Activated B cell treated with CpG ODN at 0.5 μM for 24 hours (primary cell): ENCODE measurements at regions not wholly inside any gene's neighbourhood (a gene's known extent, or its start where the extent isn't known, plus 50 kb on each side); places are given as distances from the start of the nearest gene placed in this dataset.
"Not testable (repeated sequence)": the region's sequence is repeated elsewhere in the genome, so short reads cannot be mapped to it uniquely, and the experiment has no call there.

ENCODE experiments used
- ATAC-seq: fragments of 200-7000 bp; cut with Tn5 transposase; one replicate; pipeline ENCODE4 v1.10.0; 2021; ENCODE audit warnings: low read depth, mild to moderate bottlenecking, moderate library complexity
- CTCF ChIA-PET: fragments of 350-600 bp; sonication (Branson Sonifier 250); formaldehyde crosslinking; loops from one replicate; lab custom pipeline; 2021; ENCODE audit warnings: antibody characterized with exemption; lab: Charles Lee
- POLR2A ChIA-PET: fragments of 350-600 bp; sonication (Branson Sonifier 250); formaldehyde crosslinking; loops from one replicate; lab custom pipeline; 2021; ENCODE audit warnings: antibody characterized with exemption; lab: Charles Lee
- DNase-seq: peaks from one replicate; pipeline ENCODE4 v3.0.0; 2022
- H3K27ac Mint-ChIP-seq: one replicate; pipeline ENCODE4 v1.8.0; 2020; ENCODE audit warnings: mixed read lengths
- H3K27me3 Mint-ChIP-seq: one replicate; pipeline ENCODE4 v1.8.0; 2021; ENCODE audit warnings: mixed read lengths
- H3K36me3 Mint-ChIP-seq: one replicate; pipeline ENCODE4 v1.8.0; 2021; ENCODE audit warnings: low read depth, mixed read lengths
- H3K4me1 Mint-ChIP-seq: one replicate; pipeline ENCODE4 v1.8.0; 2021; ENCODE audit warnings: mixed read lengths
- H3K4me3 Mint-ChIP-seq: one replicate; pipeline ENCODE4 v1.8.0; 2020; ENCODE audit warnings: mild to moderate bottlenecking, mixed read lengths
- H3K9me3 Mint-ChIP-seq: one replicate; pipeline ENCODE4 v1.8.0; 2020; ENCODE audit warnings: mixed read lengths
- intact Hi-C: fragments of 100-400 bp; cut with micrococcal nuclease; formaldehyde crosslinking; loops from one replicate; pipeline ENCODE4 v1.15.1; 2024
- TF ChIP-seq, protein P1 (sequence below): fragments of 200-600 bp; IDR thresholded peaks from one replicate; pipeline ENCODE4 v1.8.0; 2022; ENCODE audit warnings: antibody characterized with exemption, mild to moderate bottlenecking

DNA sequence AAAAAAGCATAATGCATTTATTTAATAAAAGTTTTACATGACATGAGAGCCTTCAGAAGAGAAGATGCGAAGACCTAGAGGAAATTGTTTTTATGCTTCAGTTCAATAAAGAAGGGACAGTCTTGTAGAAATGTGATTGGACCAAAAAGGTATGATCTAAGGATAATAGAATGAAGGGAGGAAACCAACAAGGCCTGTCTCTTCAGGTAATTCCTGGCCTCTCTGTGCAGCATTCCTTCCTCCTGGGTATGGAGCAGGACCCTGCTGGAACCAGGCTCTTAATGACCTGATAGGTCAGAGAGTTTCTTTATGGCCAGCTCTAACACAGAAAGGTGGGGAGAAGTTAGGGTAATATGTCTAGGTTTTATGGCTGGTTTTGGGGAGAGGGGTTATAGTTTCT lies 162.8 kb upstream of the HEY2 start:
- POLR2A ChIA-PET: no interaction called here
- intact Hi-C loops: no loop called here
- CTCF ChIA-PET: no interaction called here
- Mint-ChIP-seq H3K27me3 (peaks cover 13% of the 10 kb centered on the region), H3K4me1 (no peaks in the 10 kb centered on the region), H3K27ac (no peak overlapping the region), H3K9me3 (no peaks in the 10 kb centered on the region), H3K36me3 (no peaks in the 10 kb centered on the region), H3K4me3 (no peak overlapping the region)
- ATAC-seq: no peak
- DNase-seq: no peak
- TF ChIP-seq, protein P1, sequence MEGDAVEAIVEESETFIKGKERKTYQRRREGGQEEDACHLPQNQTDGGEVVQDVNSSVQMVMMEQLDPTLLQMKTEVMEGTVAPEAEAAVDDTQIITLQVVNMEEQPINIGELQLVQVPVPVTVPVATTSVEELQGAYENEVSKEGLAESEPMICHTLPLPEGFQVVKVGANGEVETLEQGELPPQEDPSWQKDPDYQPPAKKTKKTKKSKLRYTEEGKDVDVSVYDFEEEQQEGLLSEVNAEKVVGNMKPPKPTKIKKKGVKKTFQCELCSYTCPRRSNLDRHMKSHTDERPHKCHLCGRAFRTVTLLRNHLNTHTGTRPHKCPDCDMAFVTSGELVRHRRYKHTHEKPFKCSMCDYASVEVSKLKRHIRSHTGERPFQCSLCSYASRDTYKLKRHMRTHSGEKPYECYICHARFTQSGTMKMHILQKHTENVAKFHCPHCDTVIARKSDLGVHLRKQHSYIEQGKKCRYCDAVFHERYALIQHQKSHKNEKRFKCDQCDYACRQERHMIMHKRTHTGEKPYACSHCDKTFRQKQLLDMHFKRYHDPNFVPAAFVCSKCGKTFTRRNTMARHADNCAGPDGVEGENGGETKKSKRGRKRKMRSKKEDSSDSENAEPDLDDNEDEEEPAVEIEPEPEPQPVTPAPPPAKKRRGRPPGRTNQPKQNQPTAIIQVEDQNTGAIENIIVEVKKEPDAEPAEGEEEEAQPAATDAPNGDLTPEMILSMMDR: no peak

DNA sequence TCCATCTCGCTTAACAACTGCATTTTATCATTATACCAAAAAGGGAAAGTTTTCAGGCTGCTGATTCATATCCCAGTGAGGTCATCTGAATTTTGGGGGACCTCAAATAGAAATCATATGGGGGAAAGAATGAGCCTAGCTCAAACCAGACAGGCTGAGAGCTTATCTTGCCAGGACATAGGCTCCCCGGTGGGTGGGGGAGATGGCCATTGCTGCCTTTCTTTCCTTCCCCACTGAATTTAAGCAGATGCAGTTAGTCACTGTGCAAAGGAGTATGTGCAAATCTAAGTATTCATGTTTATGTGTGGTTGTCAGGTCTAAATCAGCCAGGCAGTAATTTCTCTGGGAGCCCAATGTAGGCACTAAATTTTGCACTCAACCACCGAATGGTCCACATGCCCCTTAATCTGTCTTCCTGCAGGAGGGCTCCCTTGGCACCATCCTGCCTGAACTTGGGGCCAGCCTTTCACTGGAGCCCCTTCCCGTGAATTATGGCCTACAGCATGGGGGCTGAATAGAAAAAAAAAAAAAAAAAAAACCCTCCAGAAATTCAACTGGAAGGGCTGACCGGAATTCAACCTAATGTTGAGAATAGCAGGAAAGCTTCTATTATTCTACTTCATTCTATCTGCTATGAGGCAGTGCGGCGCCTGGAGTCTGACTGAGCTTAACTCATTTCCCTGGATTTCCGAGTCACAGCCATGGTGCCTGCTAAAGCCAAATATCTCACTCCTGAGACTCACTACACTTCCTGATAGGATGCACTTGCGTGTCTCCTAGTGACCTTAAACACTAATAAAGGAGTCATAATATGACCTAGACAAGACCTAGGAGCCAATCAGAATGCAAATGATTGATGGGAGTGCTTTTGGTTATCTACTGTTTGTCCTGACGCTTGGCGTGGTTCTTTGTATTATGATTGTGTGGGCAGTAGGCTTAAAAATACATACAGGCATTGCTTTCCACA lies 161.5 kb upstream of the HEY2 start:
- H3K4me1 Mint-ChIP-seq: no peaks in the 10 kb centered on the region
- H3K9me3 Mint-ChIP-seq: no peaks in the 10 kb centered on the region
- intact Hi-C loops: no loop called here
- ChIA-PET POLR2A (interaction anchor here (0.7 kb wide), 1 partner anchor 11 kb away, joined by 3 read pairs; no protein-coding TSS in a partner anchor), CTCF (no interaction called here)
- peaks cover 13% of the 10 kb centered on the region for H3K27me3 Mint-ChIP-seq
- DNase-seq: no peak
- no peaks in the 10 kb centered on the region for H3K36me3 Mint-ChIP-seq
- no peak for ATAC-seq
- H3K4me3 Mint-ChIP-seq: no peak overlapping the region
- H3K27ac Mint-ChIP-seq: no peak overlapping the region
- TF ChIP-seq, protein P1: no peak

DNA sequence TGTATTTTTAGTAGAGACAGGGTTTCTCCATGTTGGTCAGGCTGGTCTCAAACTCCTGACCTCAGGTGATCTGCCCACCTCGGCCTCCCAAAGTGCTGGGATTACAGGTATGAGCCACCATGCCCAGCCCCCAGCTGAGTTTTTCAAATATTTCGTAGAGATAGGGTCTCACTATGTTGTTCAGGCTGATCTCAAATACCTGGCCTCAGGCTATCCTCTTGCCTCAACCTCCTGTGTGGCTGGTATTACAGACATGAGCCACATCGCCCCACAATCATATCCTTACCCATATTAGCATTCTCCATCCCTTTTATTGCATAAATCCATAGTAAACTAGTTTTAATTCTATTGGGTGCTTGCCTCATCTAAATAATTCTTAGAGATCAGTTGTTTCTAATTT lies 157.6 kb upstream of the HEY2 start:
- H3K9me3 Mint-ChIP-seq, CTCF ChIA-PET, POLR2A ChIA-PET, H3K36me3 Mint-ChIP-seq, ATAC-seq, H3K27me3 Mint-ChIP-seq, intact Hi-C loops, H3K4me3 Mint-ChIP-seq, H3K27ac Mint-ChIP-seq, H3K4me1 Mint-ChIP-seq, DNase-seq: not testable (repeated sequence)

DNA sequence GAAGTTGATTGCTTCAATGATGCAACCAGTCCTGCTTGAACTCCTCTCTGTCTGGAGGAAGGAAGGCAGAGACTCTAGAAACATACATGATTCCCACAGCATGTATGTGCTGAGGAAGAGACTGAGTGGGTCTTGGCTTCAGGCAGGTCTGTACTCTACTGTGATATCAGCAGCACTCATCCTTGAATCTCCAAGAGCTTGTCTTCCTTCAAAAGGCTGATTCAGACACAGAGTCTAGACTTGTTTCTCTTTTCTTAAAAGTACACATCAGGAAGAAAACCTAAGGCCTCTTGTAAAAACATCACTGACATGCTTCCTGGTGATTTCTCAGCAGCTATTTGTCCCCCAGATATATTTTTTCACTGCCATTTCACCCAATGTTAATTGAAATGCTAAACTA lies 155.7 kb upstream of the HEY2 start:
- H3K27ac Mint-ChIP-seq: no peak overlapping the region
- no peaks in the 10 kb centered on the region for H3K36me3 Mint-ChIP-seq
- H3K4me3 Mint-ChIP-seq: no peak overlapping the region
- H3K9me3 Mint-ChIP-seq: no peaks in the 10 kb centered on the region
- intact Hi-C loops: no loop called here
- ChIA-PET CTCF (no interaction called here), POLR2A (no interaction called here)
- no peak for ATAC-seq
- peaks cover 4% of the 10 kb centered on the region for H3K4me1 Mint-ChIP-seq
- H3K27me3 Mint-ChIP-seq: peaks cover 9% of the 10 kb centered on the region
- no peak for DNase-seq
- TF ChIP-seq, protein P1: no peak

DNA sequence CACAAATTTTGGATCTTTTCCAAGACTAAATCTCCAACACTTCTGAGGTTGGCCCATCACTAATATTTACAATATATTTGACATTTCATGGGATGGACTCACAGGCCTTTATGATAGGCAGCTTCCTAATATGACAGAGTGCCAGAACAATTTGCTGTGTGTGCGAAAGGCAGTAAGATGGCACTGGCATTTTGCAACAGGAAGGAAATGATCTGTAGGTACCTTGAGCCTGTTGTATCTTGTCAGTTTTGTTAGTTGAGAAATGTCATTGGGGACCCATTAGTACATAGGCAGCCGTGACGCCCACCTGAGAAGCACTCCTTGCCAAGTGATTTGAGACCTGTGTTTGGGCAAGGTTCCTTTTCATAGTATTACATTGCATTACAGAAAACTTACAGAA lies 153.4 kb upstream of the HEY2 start:
- intact Hi-C loops: no loop called here

More for the DNA sequence above, 153.4 kb upstream of the HEY2 start:
- DNase-seq: no peak
- POLR2A ChIA-PET: no interaction called here
- no peak for ATAC-seq
- H3K36me3 Mint-ChIP-seq: no peaks in the 10 kb centered on the region
- peaks cover 4% of the 10 kb centered on the region for H3K4me1 Mint-ChIP-seq
- H3K27ac Mint-ChIP-seq: no peak overlapping the region
- no peaks in the 10 kb centered on the region for H3K9me3 Mint-ChIP-seq
- H3K27me3 Mint-ChIP-seq: peaks cover 2% of the 10 kb centered on the region
- TF ChIP-seq, protein P1: no peak
- CTCF ChIA-PET: no interaction called here
- no peak overlapping the region for H3K4me3 Mint-ChIP-seq
